VCaP (cell line): ENCODE measurements at regions not wholly inside any gene's neighbourhood (a gene's known extent, or its start where the extent isn't known, plus 50 kb on each side); places are given as distances from the start of the nearest gene placed in this dataset.
A peak's percentile ranks its signal among the peaks of the same experiment; 100 is the strongest.

Experiments
- H3K27ac ChIP-seq: fragments of 450-650 bp; 2 replicates; pipeline ENCODE4 v1.5.1; 2017
- CTCF ChIP-seq: fragments of 450-650 bp; conservative IDR thresholded peaks from 2 replicates; pipeline ENCODE4 v1.5.1; 2017; ENCODE audit warnings: mild to moderate bottlenecking, moderate library complexity

GRCh38 chr18:70426818-70427217, 138.0 kb downstream of the SOCS6 start:
- TF ChIP-seq CTCF: no peak
- no peak overlapping the region for H3K27ac ChIP-seq

GRCh38 chr18:70425236-70425635, 136.4 kb downstream of the SOCS6 start:
- TF ChIP-seq CTCF: no peak
- H3K27ac ChIP-seq: peak overlapping the region; percentile 98; the same call in 1 of the 2 replicates

GRCh38 chr18:70423988-70424387, 135.1 kb downstream of the SOCS6 start:
- H3K27ac ChIP-seq: peak overlapping the region; percentile 98
- no peak for TF ChIP-seq CTCF

- H3K27ac ChIP-seq: peak overlapping the region; percentile 98
- TF ChIP-seq CTCF: no peak
Measured at GRCh38 chr18:70423120-70423519, 134.3 kb downstream of the SOCS6 start.

GRCh38 chr18:70422391-70422965, 133.6 kb downstream of the SOCS6 start:
- TF ChIP-seq CTCF: no peak
- peak overlapping the region; percentile 98 for H3K27ac ChIP-seq

- TF ChIP-seq CTCF: no peak
- H3K27ac ChIP-seq: peak overlapping the region; percentile 98
Measured at GRCh38 chr18:70421471-70422390, 132.9 kb downstream of the SOCS6 start.

GRCh38 chr18:70420146-70420898, 131.5 kb downstream of the SOCS6 start:
- H3K27ac ChIP-seq: no peak overlapping the region
- TF ChIP-seq CTCF: no peak
